ENCODE measurements at regions not wholly inside any gene's neighbourhood (a gene's known extent, or its start where the extent isn't known, plus 50 kb on each side); places are given as distances from the start of the nearest gene placed in this dataset.
"Not testable (repeated sequence)": the region's sequence is repeated elsewhere in the genome, so short reads cannot be mapped to it uniquely, and the experiment has no call there.

DNA sequence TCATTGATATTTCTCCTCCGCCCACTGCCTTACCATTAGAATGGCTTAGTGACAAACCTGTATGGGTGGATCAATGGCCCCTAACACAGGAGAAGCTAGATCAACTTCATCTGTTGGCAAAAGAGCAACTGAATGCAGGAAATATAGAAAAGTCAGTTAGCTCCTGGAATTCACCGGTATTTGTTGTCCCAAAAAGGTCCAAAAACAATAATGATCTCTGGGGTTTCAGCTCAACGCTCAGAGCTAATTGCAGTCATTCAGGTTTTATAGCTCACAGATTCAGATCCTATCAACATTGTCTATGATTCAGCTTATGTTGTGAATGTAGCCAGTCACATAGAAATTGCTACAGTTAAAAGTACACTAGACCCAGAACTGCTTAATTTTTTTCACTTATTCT, 124.0 kb upstream of the ZCCHC13 start:
- no peak for DNase-seq (ENCODE audit: low spot score)

GRCh38 chrX:74179499-74179898, 124.5 kb upstream of the ZCCHC13 start:
- DNase-seq (ENCODE audit: low spot score), result no peak

DNA sequence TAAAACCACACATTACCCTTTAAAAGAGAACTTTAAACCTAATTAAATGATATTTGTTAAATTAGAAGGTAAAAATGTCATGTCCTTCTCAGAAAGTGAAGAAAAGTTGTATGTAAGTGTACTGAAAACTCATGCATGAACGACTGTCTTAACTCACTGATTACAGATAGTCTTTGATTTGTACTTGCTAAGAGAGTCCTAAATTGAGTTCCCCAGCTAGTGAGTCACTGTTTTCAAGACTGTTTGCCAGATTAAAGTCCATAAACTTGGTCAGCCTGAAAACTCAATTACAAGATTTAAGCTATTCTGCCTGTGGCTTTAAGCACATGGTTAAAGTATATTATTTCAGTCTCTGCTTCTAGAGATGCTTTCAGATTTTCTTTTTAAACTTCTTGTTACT, 124.9 kb upstream of the ZCCHC13 start:
- no peak for DNase-seq (ENCODE audit: low spot score)

- DNase-seq (ENCODE audit: low spot score), result no peak
Measured at GRCh38 chrX:74178536-74178935, 125.4 kb upstream of the ZCCHC13 start.

- no peak for DNase-seq (ENCODE audit: low spot score)
Measured at GRCh38 chrX:74171465-74171864, 132.5 kb upstream of the ZCCHC13 start.

GRCh38 chrX:74162199-74162598, 141.8 kb upstream of the ZCCHC13 start:
- no peak for DNase-seq (ENCODE audit: low spot score)

- DNase-seq (ENCODE audit: low spot score), result no peak
Measured at GRCh38 chrX:74160816-74161215, 143.2 kb upstream of the ZCCHC13 start.

GRCh38 chrX:74160358-74160757, 143.6 kb upstream of the ZCCHC13 start:
- DNase-seq (ENCODE audit: low spot score), result no peak

- no peak for DNase-seq (ENCODE audit: low spot score)
Measured at GRCh38 chrX:74147439-74147838, 156.5 kb upstream of the ZCCHC13 start.

DNA sequence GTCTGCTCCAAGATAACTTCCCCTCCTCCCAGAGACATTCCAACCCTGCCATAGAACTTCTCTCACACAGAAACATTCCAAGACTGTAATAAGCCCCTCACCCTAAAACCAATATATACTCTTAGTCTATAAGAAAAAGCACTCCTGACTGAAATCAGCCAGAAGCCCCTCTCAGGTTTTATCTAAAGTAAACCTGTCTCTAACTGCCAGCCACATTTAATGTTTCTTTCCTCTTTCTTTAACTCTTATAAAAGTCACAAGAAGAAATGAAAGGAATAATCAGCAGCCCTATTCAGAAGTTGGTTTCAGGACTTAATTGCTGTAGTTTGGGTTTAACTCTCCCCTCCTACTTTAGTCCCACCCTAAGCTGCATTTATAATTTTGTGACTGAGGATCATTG, 165.0 kb upstream of the ZCCHC13 start:
- no peak for DNase-seq (ENCODE audit: low spot score)

- peak; percentile 45 for DNase-seq (ENCODE audit: low spot score)
Measured at GRCh38 chrX:74133156-74133796, 170.7 kb upstream of the ZCCHC13 start.

DNA sequence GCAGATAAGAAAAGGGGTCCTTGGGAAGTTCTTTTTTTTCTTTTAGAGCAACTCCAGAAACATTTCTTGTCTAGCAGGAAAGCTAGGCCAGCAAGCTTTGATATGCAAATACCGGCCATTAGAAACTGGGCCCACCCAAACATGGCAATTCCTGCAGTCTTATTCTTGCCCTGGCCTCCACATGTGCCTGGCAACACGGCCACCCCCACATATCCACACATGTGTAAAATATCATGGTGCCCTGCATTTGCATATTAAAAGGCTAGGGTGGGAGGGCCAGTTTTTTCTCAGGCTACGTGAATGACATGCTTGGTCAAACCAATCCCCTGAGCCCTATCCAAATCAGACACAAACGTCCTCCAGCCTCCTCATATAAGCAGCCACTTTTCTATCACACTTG, 171.7 kb upstream of the ZCCHC13 start:
- no peak for DNase-seq (ENCODE audit: low spot score)

DNA sequence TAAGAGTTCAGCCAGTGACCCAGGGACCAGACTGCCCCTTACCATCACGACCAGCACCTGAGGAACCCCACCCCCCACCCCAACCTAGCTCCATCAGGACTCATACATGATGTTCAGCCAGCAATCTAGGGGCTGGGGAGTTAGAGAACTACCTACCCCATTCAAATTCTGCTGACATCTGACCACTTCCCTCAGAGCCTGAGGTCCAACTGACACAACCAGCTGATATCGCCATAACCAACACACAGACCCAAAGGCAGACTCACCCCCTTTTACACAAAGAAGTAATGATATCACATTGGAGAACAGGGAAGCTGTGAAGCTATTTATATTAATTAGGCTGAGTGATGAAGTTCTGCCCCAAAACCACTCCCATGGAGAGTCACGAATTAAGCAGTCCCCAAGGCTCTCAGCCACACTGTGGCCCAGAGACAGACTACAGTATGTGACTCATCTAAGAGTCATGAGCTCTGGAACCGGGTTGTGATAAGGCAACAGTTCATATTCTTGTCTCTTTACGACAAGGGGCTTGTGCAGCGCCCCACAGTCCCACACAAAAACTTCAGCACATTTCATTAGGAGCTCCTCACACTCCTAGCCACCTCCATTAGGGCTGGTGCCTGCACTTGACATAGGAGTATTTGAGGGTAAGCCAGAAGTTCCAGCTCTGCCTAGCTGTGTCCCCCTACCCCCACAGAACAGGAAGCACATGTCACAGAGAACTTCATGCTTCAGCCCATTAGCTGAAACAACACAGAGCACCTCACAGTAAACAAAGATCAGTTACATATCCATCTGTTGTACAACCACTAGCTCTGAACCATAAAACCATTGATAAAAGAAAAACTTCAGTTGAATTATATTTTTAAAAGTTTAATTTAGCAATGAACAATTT, 184.7 kb upstream of the ZCCHC13 start:
- no peak for DNase-seq (ENCODE audit: low spot score)

GRCh38 chrX:74117962-74118902, 185.7 kb upstream of the ZCCHC13 start:
- DNase-seq (ENCODE audit: low spot score), result no peak

- DNase-seq (ENCODE audit: low spot score), result no peak
Measured at GRCh38 chrX:74111245-74111644, 192.7 kb upstream of the ZCCHC13 start.

DNA sequence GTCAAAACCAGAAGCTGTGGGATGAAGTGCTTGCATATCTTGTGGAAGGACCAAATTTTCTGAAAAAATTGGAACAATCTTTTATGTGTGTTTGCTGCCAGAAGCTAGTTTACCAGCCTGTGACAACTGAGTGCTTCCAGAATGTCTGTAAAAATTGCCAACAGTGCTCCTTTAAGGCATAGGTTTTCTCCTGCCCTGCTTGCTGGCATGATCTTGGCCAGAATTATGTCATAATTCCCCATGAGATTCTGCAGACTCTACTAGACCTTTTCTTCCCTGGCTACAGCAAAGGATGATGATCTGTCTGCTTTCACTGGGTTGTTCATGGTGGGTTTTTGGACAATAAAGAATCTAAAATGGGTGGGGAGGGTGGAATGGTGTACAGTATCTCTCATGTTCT, 196.3 kb upstream of the ZCCHC13 start:
- no peak for DNase-seq (ENCODE audit: low spot score)

DNA sequence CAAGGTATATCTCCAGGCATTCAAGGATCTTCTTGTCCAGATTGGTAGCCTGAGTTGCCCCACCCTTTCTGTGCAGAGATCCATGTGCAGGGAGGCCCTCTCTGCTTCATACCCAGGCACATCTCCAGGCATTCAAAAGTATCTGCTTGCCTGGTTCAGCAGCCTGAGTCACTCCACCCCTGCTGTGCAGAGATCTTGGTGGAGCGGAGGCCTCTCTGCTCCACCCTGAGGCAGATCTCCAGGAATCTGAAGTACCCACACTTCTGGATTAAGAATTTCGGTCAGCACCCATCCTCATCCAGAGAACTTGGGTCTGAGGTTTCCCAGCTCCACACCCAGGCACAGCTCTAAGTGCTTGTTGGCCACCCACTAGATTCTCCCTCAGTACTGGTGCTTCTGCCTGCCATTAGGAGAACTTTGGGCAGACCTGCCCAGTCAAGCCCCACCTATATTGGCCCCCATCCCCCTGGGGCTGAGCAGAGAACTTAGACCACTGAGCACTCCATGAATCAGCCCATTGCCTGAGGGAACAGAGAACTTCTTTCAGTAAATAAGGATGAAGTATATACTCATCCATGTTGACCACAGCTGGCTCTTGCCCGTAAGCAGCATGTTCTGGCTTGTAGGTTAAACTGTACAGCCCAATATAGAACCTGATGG, 199.5 kb upstream of the ZCCHC13 start:
- no peak for DNase-seq (ENCODE audit: low spot score)

DNA sequence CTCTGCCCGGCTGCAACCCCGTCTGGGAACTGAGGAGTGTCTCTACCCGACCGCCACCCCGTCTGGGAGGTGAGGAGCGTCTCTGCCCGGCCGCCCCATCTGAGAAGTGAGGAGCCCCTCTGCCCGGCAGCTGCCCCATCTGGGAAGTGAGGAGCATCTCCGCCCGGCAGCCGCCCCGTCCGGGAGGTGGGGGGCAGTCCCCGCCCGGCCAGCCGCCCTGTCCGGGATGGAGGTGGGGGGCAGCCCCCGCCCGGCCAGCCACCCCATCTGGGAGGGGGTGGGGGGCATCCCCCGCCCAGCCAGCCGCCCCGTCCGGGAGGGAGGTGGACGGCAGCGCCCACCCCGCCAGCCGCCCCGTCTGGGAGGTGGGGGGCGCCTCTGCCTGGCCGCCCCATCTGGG, 205.6 kb upstream of the ZCCHC13 start:
- DNase-seq (ENCODE audit: low spot score), result not testable (repeated sequence)

GRCh38 chrX:74090049-74090448, 213.9 kb upstream of the ZCCHC13 start:
- DNase-seq (ENCODE audit: low spot score), result no peak

- no peak for DNase-seq (ENCODE audit: low spot score)
Measured at GRCh38 chrX:74085642-74086236, 218.2 kb upstream of the ZCCHC13 start.

DNA sequence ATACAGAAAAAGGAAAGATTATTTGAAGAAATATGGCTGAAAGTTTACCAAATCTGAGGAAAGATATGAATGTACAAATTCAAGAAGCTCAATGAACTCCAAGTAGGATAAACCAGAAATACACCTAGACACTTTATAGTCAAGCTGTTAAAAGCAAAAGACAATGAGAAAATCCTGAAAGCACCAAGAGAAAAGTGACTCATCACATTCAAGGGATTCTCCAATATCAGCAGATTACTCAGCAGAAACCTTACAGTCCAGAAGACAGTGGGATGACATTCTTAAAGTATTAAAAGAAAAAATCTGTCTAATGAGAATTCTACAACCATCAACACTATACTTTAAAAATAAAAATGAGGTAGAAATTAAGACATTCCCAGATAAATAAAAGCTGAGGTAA, 223.8 kb upstream of the ZCCHC13 start:
- no peak for DNase-seq (ENCODE audit: low spot score)

Data from CD4-positive, alpha-beta T cell treated with Interleukin-15 for 4 hours (primary cell).